ENCODE measurements at regions not wholly inside any gene's neighbourhood (a gene's known extent, or its start where the extent isn't known, plus 50 kb on each side); places are given as distances from the start of the nearest gene placed in this dataset.

- H3K36me3 ChIP-seq (ENCODE audit: insufficient read depth, low read length): no peaks in the 10 kb centered on the region
- no peaks in the 10 kb centered on the region for H3K27me3 ChIP-seq (ENCODE audit: control insufficient read depth in 1 of 2, insufficient read depth in 2 of 2, low read length in 2 of 2)
- no peaks in the 10 kb centered on the region for H3K4me1 ChIP-seq (ENCODE audit: insufficient read depth, low read length)
- no peak overlapping the region for H3K27ac ChIP-seq (ENCODE audit: low read depth, low read length)
- no peak overlapping the region for H3K9ac ChIP-seq (ENCODE audit: low read length)
- H3K9me3 ChIP-seq (ENCODE audit: low read length): no peaks in the 10 kb centered on the region
- H3K4me3 ChIP-seq (ENCODE audit: low read depth in 1 of 2, low read length in 2 of 2): no peak overlapping the region
These were observed 446.5 kb downstream of the ADAMTS20 start for GRCh38 chr12:43105426-43105981.

GRCh38 chr12:43104494-43104893, 447.5 kb downstream of the ADAMTS20 start:
- Histone ChIP-seq H3K27me3 (ENCODE audit: control insufficient read depth in 1 of 2, insufficient read depth in 2 of 2, low read length in 2 of 2) (no peaks in the 10 kb centered on the region), H3K9me3 (ENCODE audit: low read length) (no peaks in the 10 kb centered on the region), H3K4me3 (ENCODE audit: low read depth in 1 of 2, low read length in 2 of 2) (no peak overlapping the region), H3K4me1 (ENCODE audit: insufficient read depth, low read length) (no peaks in the 10 kb centered on the region), H3K27ac (ENCODE audit: low read depth, low read length) (no peak overlapping the region), H3K9ac (ENCODE audit: low read length) (no peak overlapping the region), H3K36me3 (ENCODE audit: insufficient read depth, low read length) (no peaks in the 10 kb centered on the region)

- no peak overlapping the region for H3K9ac ChIP-seq (ENCODE audit: low read length)
- no peak overlapping the region for H3K4me3 ChIP-seq (ENCODE audit: low read depth in 1 of 2, low read length in 2 of 2)
- H3K36me3 ChIP-seq (ENCODE audit: insufficient read depth, low read length): no peaks in the 10 kb centered on the region
- H3K27me3 ChIP-seq (ENCODE audit: control insufficient read depth in 1 of 2, insufficient read depth in 2 of 2, low read length in 2 of 2): no peaks in the 10 kb centered on the region
- no peak overlapping the region for H3K27ac ChIP-seq (ENCODE audit: low read depth, low read length)
- no peaks in the 10 kb centered on the region for H3K4me1 ChIP-seq (ENCODE audit: insufficient read depth, low read length)
- no peaks in the 10 kb centered on the region for H3K9me3 ChIP-seq (ENCODE audit: low read length)
These were observed 448.1 kb downstream of the ADAMTS20 start for GRCh38 chr12:43103866-43104265.

DNA sequence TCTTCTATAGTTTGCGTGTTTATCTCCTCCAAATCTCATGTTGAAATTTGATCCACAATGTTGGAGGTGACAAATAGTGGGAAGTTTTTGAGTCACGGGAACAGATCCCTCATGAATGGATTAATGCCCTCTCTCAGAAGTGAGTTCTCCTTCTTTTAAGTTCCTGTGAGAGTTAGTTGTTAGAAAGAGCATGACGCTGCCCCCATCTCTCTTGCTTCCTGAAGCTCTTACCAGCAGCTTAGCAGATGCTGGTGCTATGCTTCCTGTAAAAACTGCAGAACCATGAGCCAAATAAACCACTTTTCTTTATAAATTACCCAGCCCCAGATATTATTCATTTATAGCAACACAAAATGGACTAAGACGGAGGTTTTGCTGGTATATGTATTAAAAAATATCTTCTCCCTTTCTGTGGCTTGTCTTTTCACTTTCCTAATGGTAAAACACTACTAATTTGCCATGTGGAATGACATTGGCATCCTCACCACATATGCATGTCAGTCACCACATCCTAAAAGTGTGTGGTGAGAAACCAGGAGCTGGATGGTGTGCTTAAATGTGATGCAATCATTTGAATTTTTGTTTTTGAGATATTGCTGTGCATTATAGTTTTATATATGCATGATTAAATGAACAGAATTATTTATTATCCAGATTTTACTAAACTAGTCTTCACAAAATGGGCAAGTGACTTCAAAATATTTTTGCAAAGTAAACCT, 449.3 kb downstream of the ADAMTS20 start:
- Histone ChIP-seq H3K4me1 (ENCODE audit: insufficient read depth, low read length) (no peaks in the 10 kb centered on the region), H3K36me3 (ENCODE audit: insufficient read depth, low read length) (no peaks in the 10 kb centered on the region), H3K4me3 (ENCODE audit: low read depth in 1 of 2, low read length in 2 of 2) (no peak overlapping the region), H3K27ac (ENCODE audit: low read depth, low read length) (no peak overlapping the region), H3K9me3 (ENCODE audit: low read length) (no peaks in the 10 kb centered on the region), H3K27me3 (ENCODE audit: control insufficient read depth in 1 of 2, insufficient read depth in 2 of 2, low read length in 2 of 2) (no peaks in the 10 kb centered on the region), H3K9ac (ENCODE audit: low read length) (no peak overlapping the region)

- H3K9ac ChIP-seq (ENCODE audit: low read length): no peak overlapping the region
- H3K27ac ChIP-seq (ENCODE audit: low read depth, low read length): no peak overlapping the region
- H3K9me3 ChIP-seq (ENCODE audit: low read length): no peaks in the 10 kb centered on the region
- no peak overlapping the region for H3K4me3 ChIP-seq (ENCODE audit: low read depth in 1 of 2, low read length in 2 of 2)
- H3K36me3 ChIP-seq (ENCODE audit: insufficient read depth, low read length): no peaks in the 10 kb centered on the region
- H3K27me3 ChIP-seq (ENCODE audit: control insufficient read depth in 1 of 2, insufficient read depth in 2 of 2, low read length in 2 of 2): no peaks in the 10 kb centered on the region
- H3K4me1 ChIP-seq (ENCODE audit: insufficient read depth, low read length): no peaks in the 10 kb centered on the region
These were observed 451.8 kb downstream of the ADAMTS20 start for GRCh38 chr12:43100231-43100630.

DNA sequence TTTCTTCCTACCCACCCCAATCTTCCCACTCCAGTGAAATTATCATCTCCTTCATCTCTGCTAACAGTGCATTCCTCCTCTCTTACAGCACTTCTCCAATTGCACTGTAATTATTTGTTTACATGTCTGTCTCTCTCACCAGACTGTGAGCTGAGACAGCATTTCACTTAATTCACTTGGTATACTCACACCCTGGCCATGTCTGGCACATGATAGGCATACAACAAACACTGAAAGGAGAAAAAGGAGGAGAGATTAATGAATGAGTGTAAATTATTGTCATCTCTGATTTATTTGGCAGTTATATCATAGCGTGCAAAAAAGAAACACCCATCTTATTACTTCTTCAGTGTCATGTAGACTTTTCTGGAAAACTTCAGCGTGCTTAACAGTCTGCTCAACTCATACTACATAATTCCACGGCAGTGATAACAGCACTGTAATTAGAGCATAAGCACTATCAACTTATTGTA, 452.3 kb downstream of the ADAMTS20 start:
- Histone ChIP-seq H3K27ac (ENCODE audit: low read depth, low read length) (no peak overlapping the region), H3K9ac (ENCODE audit: low read length) (no peak overlapping the region), H3K27me3 (ENCODE audit: control insufficient read depth in 1 of 2, insufficient read depth in 2 of 2, low read length in 2 of 2) (no peaks in the 10 kb centered on the region), H3K9me3 (ENCODE audit: low read length) (no peaks in the 10 kb centered on the region), H3K4me1 (ENCODE audit: insufficient read depth, low read length) (no peaks in the 10 kb centered on the region), H3K4me3 (ENCODE audit: low read depth in 1 of 2, low read length in 2 of 2) (no peak overlapping the region), H3K36me3 (ENCODE audit: insufficient read depth, low read length) (no peaks in the 10 kb centered on the region)

GRCh38 chr12:43098766-43099550, 453.0 kb downstream of the ADAMTS20 start:
- H3K27ac ChIP-seq (ENCODE audit: low read depth, low read length): no peak overlapping the region
- no peak overlapping the region for H3K4me3 ChIP-seq (ENCODE audit: low read depth in 1 of 2, low read length in 2 of 2)
- no peaks in the 10 kb centered on the region for H3K36me3 ChIP-seq (ENCODE audit: insufficient read depth, low read length)
- no peak overlapping the region for H3K9ac ChIP-seq (ENCODE audit: low read length)
- H3K9me3 ChIP-seq (ENCODE audit: low read length): no peaks in the 10 kb centered on the region
- H3K4me1 ChIP-seq (ENCODE audit: insufficient read depth, low read length): no peaks in the 10 kb centered on the region
- no peaks in the 10 kb centered on the region for H3K27me3 ChIP-seq (ENCODE audit: control insufficient read depth in 1 of 2, insufficient read depth in 2 of 2, low read length in 2 of 2)

DNA sequence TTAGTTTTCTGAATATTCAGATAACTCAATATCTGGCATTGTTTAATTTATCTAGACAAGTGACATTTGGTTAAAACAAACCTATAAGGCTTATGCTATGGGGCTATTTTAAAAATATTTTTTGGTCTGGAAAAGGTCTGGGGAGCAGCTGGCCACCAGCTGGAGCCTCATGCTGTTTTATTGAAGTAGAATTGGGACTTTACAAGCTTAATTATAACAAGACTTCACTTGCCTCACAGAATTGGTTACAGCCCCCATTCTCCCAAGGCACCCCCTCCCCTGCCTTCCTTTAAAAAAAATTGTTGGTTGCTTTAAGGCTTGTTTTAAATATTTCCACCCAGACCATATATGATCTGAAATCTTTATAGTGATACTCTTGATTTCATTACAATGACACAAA, 453.9 kb downstream of the ADAMTS20 start:
- Histone ChIP-seq H3K27me3 (ENCODE audit: control insufficient read depth in 1 of 2, insufficient read depth in 2 of 2, low read length in 2 of 2) (no peaks in the 10 kb centered on the region), H3K27ac (ENCODE audit: low read depth, low read length) (no peak overlapping the region), H3K36me3 (ENCODE audit: insufficient read depth, low read length) (no peaks in the 10 kb centered on the region), H3K9ac (ENCODE audit: low read length) (no peak overlapping the region), H3K4me3 (ENCODE audit: low read depth in 1 of 2, low read length in 2 of 2) (no peak overlapping the region), H3K4me1 (ENCODE audit: insufficient read depth, low read length) (no peaks in the 10 kb centered on the region), H3K9me3 (ENCODE audit: low read length) (no peaks in the 10 kb centered on the region)

DNA sequence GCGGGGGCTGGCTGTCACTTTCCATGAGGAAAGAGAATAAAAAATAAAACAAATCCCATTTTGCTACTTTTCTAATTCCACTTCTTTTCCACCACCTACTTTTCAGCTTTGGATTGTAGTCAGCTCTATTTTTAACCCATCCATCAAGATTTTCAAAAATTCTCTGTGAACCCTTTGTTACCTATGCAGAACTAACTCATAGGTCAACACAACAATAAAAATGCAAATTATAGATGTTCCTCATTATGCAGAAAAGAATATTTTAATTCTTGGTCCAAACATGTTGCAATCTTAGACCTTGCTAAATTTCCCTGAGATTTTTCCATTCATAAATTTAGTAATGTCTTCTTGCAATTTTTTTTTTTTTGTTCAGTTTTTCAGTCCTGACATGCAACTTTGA, 454.5 kb downstream of the ADAMTS20 start:
- no peak overlapping the region for H3K4me3 ChIP-seq (ENCODE audit: low read depth in 1 of 2, low read length in 2 of 2)
- no peaks in the 10 kb centered on the region for H3K4me1 ChIP-seq (ENCODE audit: insufficient read depth, low read length)
- H3K27me3 ChIP-seq (ENCODE audit: control insufficient read depth in 1 of 2, insufficient read depth in 2 of 2, low read length in 2 of 2): no peaks in the 10 kb centered on the region
- H3K9ac ChIP-seq (ENCODE audit: low read length): no peak overlapping the region
- H3K9me3 ChIP-seq (ENCODE audit: low read length): no peaks in the 10 kb centered on the region
- H3K36me3 ChIP-seq (ENCODE audit: insufficient read depth, low read length): no peaks in the 10 kb centered on the region
- H3K27ac ChIP-seq (ENCODE audit: low read depth, low read length): no peak overlapping the region

GRCh38 chr12:43095669-43096280, 456.2 kb downstream of the ADAMTS20 start:
- no peaks in the 10 kb centered on the region for H3K36me3 ChIP-seq (ENCODE audit: insufficient read depth, low read length)
- no peak overlapping the region for H3K27ac ChIP-seq (ENCODE audit: low read depth, low read length)
- no peaks in the 10 kb centered on the region for H3K9me3 ChIP-seq (ENCODE audit: low read length)
- no peaks in the 10 kb centered on the region for H3K4me1 ChIP-seq (ENCODE audit: insufficient read depth, low read length)
- no peak overlapping the region for H3K9ac ChIP-seq (ENCODE audit: low read length)
- no peak overlapping the region for H3K4me3 ChIP-seq (ENCODE audit: low read depth in 1 of 2, low read length in 2 of 2)
- H3K27me3 ChIP-seq (ENCODE audit: control insufficient read depth in 1 of 2, insufficient read depth in 2 of 2, low read length in 2 of 2): no peaks in the 10 kb centered on the region

- no peaks in the 10 kb centered on the region for H3K4me1 ChIP-seq (ENCODE audit: insufficient read depth, low read length)
- H3K36me3 ChIP-seq (ENCODE audit: insufficient read depth, low read length): no peaks in the 10 kb centered on the region
- no peak overlapping the region for H3K27ac ChIP-seq (ENCODE audit: low read depth, low read length)
- no peak overlapping the region for H3K4me3 ChIP-seq (ENCODE audit: low read depth in 1 of 2, low read length in 2 of 2)
- no peak overlapping the region for H3K9ac ChIP-seq (ENCODE audit: low read length)
- no peaks in the 10 kb centered on the region for H3K9me3 ChIP-seq (ENCODE audit: low read length)
- no peaks in the 10 kb centered on the region for H3K27me3 ChIP-seq (ENCODE audit: control insufficient read depth in 1 of 2, insufficient read depth in 2 of 2, low read length in 2 of 2)
These were observed 457.0 kb downstream of the ADAMTS20 start for GRCh38 chr12:43094886-43095575.
